ENCODE measurements at regions not wholly inside any gene's neighbourhood (a gene's known extent, or its start where the extent isn't known, plus 50 kb on each side); places are given as distances from the start of the nearest gene placed in this dataset.
"Not testable (repeated sequence)": the region's sequence is repeated elsewhere in the genome, so short reads cannot be mapped to it uniquely, and the experiment has no call there.

- DNase-seq, result not testable (repeated sequence)
Observed at GRCh38 chr7:119951614-119952013, 321.4 kb upstream of the KCND2 start.

- no peak for DNase-seq
Observed at GRCh38 chr7:119957335-119957734, 315.6 kb upstream of the KCND2 start.

- no peak for DNase-seq
Observed at GRCh38 chr7:119959811-119960210, 313.2 kb upstream of the KCND2 start.

GRCh38 chr7:119963654-119964053 lies 309.3 kb upstream of the KCND2 start:
- no peak for DNase-seq

GRCh38 chr7:119964065-119964464 lies 308.9 kb upstream of the KCND2 start:
- no peak for DNase-seq

- no peak for DNase-seq
Observed at GRCh38 chr7:119964788-119965542, 308.0 kb upstream of the KCND2 start.

- no peak for DNase-seq
Observed at GRCh38 chr7:119967221-119967620, 305.8 kb upstream of the KCND2 start.

- DNase-seq, result not testable (repeated sequence)
Observed at GRCh38 chr7:119968411-119968810, 304.6 kb upstream of the KCND2 start.

- DNase-seq, result no peak
Observed at GRCh38 chr7:119969054-119969453, 303.9 kb upstream of the KCND2 start.

GRCh38 chr7:119969763-119970162 lies 303.2 kb upstream of the KCND2 start:
- no peak for DNase-seq

- no peak for DNase-seq
Observed at GRCh38 chr7:119974972-119975371, 298.0 kb upstream of the KCND2 start.

GRCh38 chr7:119982884-119983283 lies 290.1 kb upstream of the KCND2 start:
- DNase-seq, result no peak

GRCh38 chr7:119983468-119983867 lies 289.5 kb upstream of the KCND2 start:
- no peak for DNase-seq

GRCh38 chr7:119984247-119984646 lies 288.7 kb upstream of the KCND2 start:
- DNase-seq, result no peak

- DNase-seq, result no peak
Observed at GRCh38 chr7:119988401-119988800, 284.6 kb upstream of the KCND2 start.

GRCh38 chr7:119994928-119995327 lies 278.0 kb upstream of the KCND2 start:
- DNase-seq, result no peak

- no peak for DNase-seq
Observed at GRCh38 chr7:119996634-119997033, 276.3 kb upstream of the KCND2 start.

- no peak for DNase-seq
Observed at GRCh38 chr7:119999738-120000475, 273.1 kb upstream of the KCND2 start.

- no peak for DNase-seq
Observed at GRCh38 chr7:120005720-120006119, 267.3 kb upstream of the KCND2 start.

- DNase-seq, result not testable (repeated sequence)
Observed at GRCh38 chr7:120014301-120014700, 258.7 kb upstream of the KCND2 start.

GRCh38 chr7:120014925-120015465 lies 258.0 kb upstream of the KCND2 start:
- no peak for DNase-seq

GRCh38 chr7:120021085-120021484 lies 251.9 kb upstream of the KCND2 start:
- DNase-seq, result no peak

- DNase-seq, result no peak
Observed at GRCh38 chr7:120023494-120024167, 249.3 kb upstream of the KCND2 start.
